22Rv1 (cell line): ENCODE measurements at regions not wholly inside any gene's neighbourhood (a gene's known extent, or its start where the extent isn't known, plus 50 kb on each side); places are given as distances from the start of the nearest gene placed in this dataset.

Experiments
- ZFX ChIP-seq: fragments of 450-650 bp; IDR thresholded peaks from 2 replicates; pipeline ENCODE4 v1.6.1; 2017; ENCODE audit warnings: antibody characterized with exemption, borderline replicate concordance
- TF ChIP-seq, protein P1 (sequence below): fragments of 450-650 bp; IDR thresholded peaks from 2 replicates; pipeline ENCODE4 v1.5.1; 2017; ENCODE audit warnings: mild to moderate bottlenecking

DNA sequence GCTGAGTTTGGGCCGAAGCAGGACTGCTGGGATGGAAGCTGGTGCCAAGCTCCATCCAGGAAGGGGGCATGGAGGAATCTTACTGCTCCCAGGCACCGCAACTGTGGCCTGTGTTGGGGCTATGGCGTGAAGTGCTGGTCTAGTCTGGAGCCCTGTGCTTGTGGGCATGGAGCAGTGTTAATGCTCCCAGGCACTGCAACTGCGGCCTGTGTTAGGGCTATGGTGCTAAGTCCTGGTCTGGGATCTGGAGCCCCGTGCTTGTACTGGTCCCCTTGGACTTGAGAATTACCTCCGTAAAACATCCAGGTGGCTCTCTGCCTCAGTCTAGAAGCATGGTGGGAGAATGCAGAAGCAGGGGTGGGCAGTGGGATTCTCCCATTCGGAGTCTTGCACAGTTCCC is 1379.4 kb upstream of the ACVR2A start:
- TF ChIP-seq ZFX, result no peak
- TF ChIP-seq, protein P1, sequence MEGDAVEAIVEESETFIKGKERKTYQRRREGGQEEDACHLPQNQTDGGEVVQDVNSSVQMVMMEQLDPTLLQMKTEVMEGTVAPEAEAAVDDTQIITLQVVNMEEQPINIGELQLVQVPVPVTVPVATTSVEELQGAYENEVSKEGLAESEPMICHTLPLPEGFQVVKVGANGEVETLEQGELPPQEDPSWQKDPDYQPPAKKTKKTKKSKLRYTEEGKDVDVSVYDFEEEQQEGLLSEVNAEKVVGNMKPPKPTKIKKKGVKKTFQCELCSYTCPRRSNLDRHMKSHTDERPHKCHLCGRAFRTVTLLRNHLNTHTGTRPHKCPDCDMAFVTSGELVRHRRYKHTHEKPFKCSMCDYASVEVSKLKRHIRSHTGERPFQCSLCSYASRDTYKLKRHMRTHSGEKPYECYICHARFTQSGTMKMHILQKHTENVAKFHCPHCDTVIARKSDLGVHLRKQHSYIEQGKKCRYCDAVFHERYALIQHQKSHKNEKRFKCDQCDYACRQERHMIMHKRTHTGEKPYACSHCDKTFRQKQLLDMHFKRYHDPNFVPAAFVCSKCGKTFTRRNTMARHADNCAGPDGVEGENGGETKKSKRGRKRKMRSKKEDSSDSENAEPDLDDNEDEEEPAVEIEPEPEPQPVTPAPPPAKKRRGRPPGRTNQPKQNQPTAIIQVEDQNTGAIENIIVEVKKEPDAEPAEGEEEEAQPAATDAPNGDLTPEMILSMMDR, result no peak
